Breast epithelium (tissue), 4 donors: ENCODE measurements at regions not wholly inside any gene's neighbourhood (a gene's known extent, or its start where the extent isn't known, plus 50 kb on each side); places are given as distances from the start of the nearest gene placed in this dataset.

ENCODE experiments used
- DNase-seq, 2 donors: peaks; one replicate each; pipeline ENCODE4 v3.0.0-alpha.2; 2019; ENCODE audit warnings: low spot score in 2 of 2
- H3K27ac ChIP-seq, 2 donors: fragments of 200-600 bp; sonication (generic) in 1 of 2; one replicate each; pipeline ENCODE4 v1.5.1; 2016 to 2019; ENCODE audit warnings: mild to moderate bottlenecking in 1 of 2
- H3K27me3 ChIP-seq, 2 donors: fragments of 200-600 bp; sonication (generic) in 1 of 2; one replicate each; pipeline versions ENCODE4 v1.5.1 to v1.6.0; 2017 to 2019; ENCODE audit warnings: control low read depth in 1 of 2, mild to moderate bottlenecking in 1 of 2
- H3K36me3 ChIP-seq: fragments of 200-600 bp; one replicate; pipeline ENCODE4 v1.5.1; 2019
- H3K4me1 ChIP-seq, 2 donors: fragments of 200-600 bp; sonication (generic); one replicate each; pipeline ENCODE4 v1.5.1; 2016 to 2019; ENCODE audit warnings: control low read depth in 1 of 2
- H3K4me3 ChIP-seq, 3 donors: fragments of 200-600 bp; sonication (generic); 1 replicate in 2 of 3; 2 replicates in 1 of 3; pipeline ENCODE4 v1.5.1; 2016 to 2019; ENCODE audit warnings: mild to moderate bottlenecking in 3 of 3, moderate library complexity in 2 of 3
- H3K9me3 ChIP-seq, 2 donors: fragments of 200-600 bp; sonication (generic) in 1 of 2; one replicate each; pipeline ENCODE4 v1.5.1; 2016 to 2019; ENCODE audit warnings: control low read depth in 1 of 2
- CTCF ChIP-seq, 3 donors: fragments of 450-650 bp; IDR thresholded peaks; one replicate each; pipeline ENCODE4 v1.5.1; 2016 to 2017; ENCODE audit warnings: antibody characterized with exemption in 3 of 3, mild to moderate bottlenecking in 3 of 3, moderate library complexity in 3 of 3
- POLR2A ChIP-seq: fragments of 450-650 bp; IDR thresholded peaks from one replicate; pipeline ENCODE4 v1.6.1; 2016; ENCODE audit warnings: antibody characterized with exemption, mild to moderate bottlenecking, moderate library complexity
- POLR2AphosphoS5 ChIP-seq, 3 donors: sonication (generic); formaldehyde crosslinking; IDR thresholded peaks; one replicate each; pipeline ENCODE4 v1.6.1; 2017; ENCODE audit warnings: antibody characterized with exemption in 3 of 3
- intact Hi-C: fragments of 100-400 bp; cut with DNase I; formaldehyde crosslinking; loops from one replicate; pipeline ENCODE4 v1.15.1; 2023; ENCODE audit warnings: low total_unique reads

GRCh38 chr22:48756146-48757111 is 1071.2 kb downstream of the BRD1 start:
- Histone ChIP-seq H3K27me3 (peaks cover 0 to 10% of the 10 kb centered on the region in 2 donors), H3K27ac (no peak overlapping the region), H3K4me1 (no peaks in the 10 kb centered on the region), H3K9me3 (peaks cover 0 to 3% of the 10 kb centered on the region in 2 donors), H3K4me3 (no peak overlapping the region), H3K36me3 (no peaks in the 10 kb centered on the region)
- TF ChIP-seq CTCF (IDR thresholded peaks at IDR 0.05) (no peak), POLR2AphosphoS5 (IDR thresholded peaks at IDR 0.05) (no peak), POLR2A (no peak)
- intact Hi-C loops: no loop called here
- no peak for DNase-seq

- Histone ChIP-seq H3K27me3 (peaks cover 0 to 10% of the 10 kb centered on the region in 2 donors), H3K4me3 (no peak overlapping the region), H3K4me1 (no peaks in the 10 kb centered on the region), H3K27ac (no peak overlapping the region), H3K36me3 (no peaks in the 10 kb centered on the region), H3K9me3 (peaks cover 0 to 3% of the 10 kb centered on the region in 2 donors)
- TF ChIP-seq CTCF (IDR thresholded peaks at IDR 0.05): no peak
- TF ChIP-seq POLR2A: no peak
- no peak for TF ChIP-seq POLR2AphosphoS5 (IDR thresholded peaks at IDR 0.05)
- intact Hi-C loops: no loop called here
- no peak for DNase-seq
Observed at GRCh38 chr22:48755059-48755949, 1072.4 kb downstream of the BRD1 start.

GRCh38 chr22:48754611-48755058 is 1073.0 kb downstream of the BRD1 start:
- H3K36me3 ChIP-seq: no peaks in the 10 kb centered on the region
- TF ChIP-seq POLR2A (no peak), CTCF (IDR thresholded peaks at IDR 0.05) (no peak), POLR2AphosphoS5 (IDR thresholded peaks at IDR 0.05) (no peak)
- intact Hi-C loops: no loop called here
- H3K27me3 ChIP-seq: peaks cover 0 to 10% of the 10 kb centered on the region in 2 donors
- peak in 1 of 2 donors; percentile 3 for DNase-seq
- no peak overlapping the region for H3K27ac ChIP-seq
- no peak overlapping the region for H3K4me3 ChIP-seq
- H3K4me1 ChIP-seq: no peaks in the 10 kb centered on the region
- peaks cover 0 to 3% of the 10 kb centered on the region in 2 donors for H3K9me3 ChIP-seq

GRCh38 chr22:48753752-48754517 is 1073.7 kb downstream of the BRD1 start:
- no peaks in the 10 kb centered on the region for H3K36me3 ChIP-seq
- TF ChIP-seq CTCF (IDR thresholded peaks at IDR 0.05) (no peak), POLR2A (no peak), POLR2AphosphoS5 (IDR thresholded peaks at IDR 0.05) (no peak)
- peaks cover 0 to 3% of the 10 kb centered on the region in 2 donors for H3K9me3 ChIP-seq
- no peak overlapping the region for H3K27ac ChIP-seq
- intact Hi-C loops: no loop called here
- peak in 1 of 2 donors; percentile 1 for DNase-seq
- no peaks in the 10 kb centered on the region for H3K4me1 ChIP-seq
- H3K27me3 ChIP-seq: peaks cover 0 to 10% of the 10 kb centered on the region in 2 donors
- no peak overlapping the region for H3K4me3 ChIP-seq
